Endothelial cell of umbilical vein (primary cell): ENCODE measurements at regions not wholly inside any gene's neighbourhood (a gene's known extent, or its start where the extent isn't known, plus 50 kb on each side); places are given as distances from the start of the nearest gene placed in this dataset.

ENCODE experiments used
- BruUV-seq: library from RNA; stranded (reverse); fragments of 400-500 nt; replicated peaks from 2 replicates; lab custom pipeline; 2021; lab: Mats Ljungman, UMichigan
- CTCF ChIA-PET: fragments of 300-600, 350-600 bp; sonication (Branson Sonifier 250); formaldehyde crosslinking; loops from one replicate; lab custom pipeline; 2021; ENCODE audit warnings: antibody characterized with exemption, inconsistent platforms; lab: Charles Lee
- POLR2A ChIA-PET: fragments of 300-600, 350-600 bp; sonication (Branson Sonifier 250); formaldehyde crosslinking; loops from one replicate; lab custom pipeline; 2021; ENCODE audit warnings: antibody characterized with exemption, inconsistent platforms; lab: Charles Lee
- DNase-seq: peaks from one replicate; pipeline ENCODE4 v3.0.0-alpha.2; 2011; ENCODE audit warnings: low read depth, low spot score
- FAIRE-seq: peaks from 2 replicates; lab custom pipeline; 2011; peaks lifted over from hg19 to GRCh38; lab: Jason Lieb, UNC
- H2AFZ ChIP-seq: 2 replicates; pipeline ENCODE4 v1.6.0; 2012; ENCODE audit warnings: low read depth, low read length, control low read depth, inconsistent platforms
- H3K27ac ChIP-seq: 2 replicates; pipeline ENCODE4 v1.5.1; 2011; ENCODE audit warnings: low read depth, mild to moderate bottlenecking, control low read depth, low read length, moderate library complexity; ENCODE audit not compliant: insufficient read depth
- H3K27me3 ChIP-seq, 2 experiments: 2 replicates each; pipeline versions ENCODE4 v1.6.0 to v1.6.1; 2011; ENCODE audit warnings: low read length in 2 of 2, mixed read lengths in 1 of 2; ENCODE audit not compliant: control insufficient read depth in 2 of 2, insufficient read depth in 2 of 2
- H3K36me3 ChIP-seq, 2 experiments: 2 replicates in 1 of 2; 3 replicates in 1 of 2; pipeline ENCODE4 v1.5.1; 2011; ENCODE audit warnings: low read length in 2 of 2, mild to moderate bottlenecking in 1 of 2, moderate library complexity in 1 of 2; ENCODE audit not compliant: control insufficient read depth in 2 of 2, insufficient read depth in 2 of 2; ENCODE audit errors: extremely low read depth in 1 of 2
- H3K4me1 ChIP-seq: 3 replicates; pipeline ENCODE4 v1.5.1; 2011; ENCODE audit warnings: mild to moderate bottlenecking, low read length; ENCODE audit not compliant: control insufficient read depth, insufficient read depth; ENCODE audit errors: extremely low read depth
- H3K4me2 ChIP-seq: 2 replicates; pipeline ENCODE4 v1.6.1; 2011; ENCODE audit warnings: low read length, control low read depth, mixed read lengths; ENCODE audit not compliant: insufficient read depth
- H3K4me3 ChIP-seq, 3 experiments: fragments of 200-600 bp in 1 of 3; sonication (generic), shearing (Covaris generic) in 1 of 3; replicated peaks in 1 of 3; 2 replicates each; pipeline ENCODE4 v1.5.1; 2011 to 2016; ENCODE audit warnings: control low read depth in 3 of 3, low read length in 3 of 3, mild to moderate bottlenecking in 2 of 3, inconsistent platforms in 1 of 3, low read depth in 1 of 3, moderate library complexity in 1 of 3; ENCODE audit not compliant: insufficient read depth in 1 of 3
- H3K79me2 ChIP-seq: 2 replicates; pipeline ENCODE4 v1.6.0; 2012; ENCODE audit warnings: low read length, inconsistent platforms; ENCODE audit not compliant: control insufficient read depth, insufficient read depth
- H3K9ac ChIP-seq: replicated peaks from 2 replicates; pipeline ENCODE3; 2011; ENCODE audit warnings: low read length, control low read depth; ENCODE audit not compliant: insufficient read depth; ENCODE audit errors: extremely low read depth
- H3K9me1 ChIP-seq: replicated peaks from 3 replicates; pipeline ENCODE4 v1.6.0; 2011; ENCODE audit warnings: mild to moderate bottlenecking, low read length; ENCODE audit not compliant: control insufficient read depth, insufficient read depth; ENCODE audit errors: extremely low read depth
- H3K9me3 ChIP-seq: replicated peaks from 2 replicates; pipeline ENCODE4 v1.5.1; 2012; ENCODE audit warnings: low read length, inconsistent platforms; ENCODE audit not compliant: control insufficient read depth, insufficient read depth
- H4K20me1 ChIP-seq: replicated peaks from 2 replicates; pipeline ENCODE3; 2011; ENCODE audit warnings: mild to moderate bottlenecking, low read length; ENCODE audit not compliant: control insufficient read depth, insufficient read depth; ENCODE audit errors: extremely low read depth
- CTCF ChIP-seq, 2 donors: IDR thresholded peaks; 1 replicate in 1 of 2; 2 replicates in 1 of 2; pipeline ENCODE4 v1.5.1; 2011; ENCODE audit warnings: low read length in 2 of 2, mild to moderate bottlenecking in 2 of 2, moderate library complexity in 2 of 2, control low read depth in 1 of 2, inconsistent platforms in 1 of 2, low read depth in 1 of 2; ENCODE audit not compliant: insufficient read depth in 1 of 2; ENCODE audit errors: extremely low read depth in 1 of 2
- EZH2 ChIP-seq: IDR thresholded peaks from 2 replicates; pipeline ENCODE4 v1.6.1; 2012; ENCODE audit warnings: borderline replicate concordance, low read depth, mild to moderate bottlenecking, moderate library complexity, low read length, inconsistent platforms; ENCODE audit not compliant: severe bottlenecking
- FOS ChIP-seq: IDR thresholded peaks from 2 replicates; pipeline ENCODE4 v1.6.1; 2011; ENCODE audit warnings: mild to moderate bottlenecking, low read length, moderate library complexity, borderline replicate concordance; ENCODE audit not compliant: insufficient read depth
- GATA2 ChIP-seq: IDR thresholded peaks from 2 replicates; pipeline ENCODE4 v1.7.0; 2011; ENCODE audit warnings: low read depth, mild to moderate bottlenecking, moderate library complexity, mixed read lengths, low read length; ENCODE audit not compliant: insufficient read length, insufficient read depth
- JUN ChIP-seq: IDR thresholded peaks from 2 replicates; pipeline ENCODE4 v1.6.1; 2011; ENCODE audit warnings: borderline replicate concordance, low read depth; ENCODE audit not compliant: insufficient read length, insufficient read depth
- MAX ChIP-seq: IDR thresholded peaks from 2 replicates; pipeline ENCODE4 v1.6.1; 2011; ENCODE audit not compliant: insufficient read depth, insufficient read length
- MYC ChIP-seq: IDR thresholded peaks from one replicate; pipeline ENCODE4 v1.6.1; 2011; ENCODE audit warnings: mild to moderate bottlenecking, low read depth, low read length
- POLR2A ChIP-seq: IDR thresholded peaks from 2 replicates; pipeline ENCODE4 v1.6.1; 2012; ENCODE audit warnings: low read depth, mild to moderate bottlenecking, control low read depth, low read length
- POLR2AphosphoS5 ChIP-seq: IDR thresholded peaks from 2 replicates; pipeline ENCODE4 v1.6.1; 2012; ENCODE audit warnings: low read depth, mild to moderate bottlenecking, control low read depth, low read length, moderate library complexity; ENCODE audit not compliant: insufficient read depth
- dilution Hi-C: fragments of 300-500 bp; cut with MboI; formaldehyde crosslinking; loops from one replicate; pipeline ENCODE4 v1.15.0; 2019; ENCODE audit warnings: low sequenced_read_pairs; ENCODE audit not compliant: extremely low pct_ligation_motif_present
- intact Hi-C: fragments of 100-400 bp; cut with micrococcal nuclease; formaldehyde crosslinking; loops from one replicate; pipeline ENCODE4 v1.10.0; 2022

GRCh38 chr1:58190267-58190988 lies 356.1 kb downstream of the OMA1 start:
- no peaks in the 10 kb centered on the region for H3K27me3 ChIP-seq
- intact Hi-C loops: no loop called here
- FAIRE-seq: no peak
- ChIA-PET POLR2A (no interaction called here), CTCF (no interaction called here)
- no peak for TF ChIP-seq POLR2AphosphoS5
- TF ChIP-seq EZH2: no peak
- no peak for TF ChIP-seq JUN
- no peak for TF ChIP-seq GATA2
- TF ChIP-seq POLR2A: no peak
- no peak for TF ChIP-seq MAX
- no peak for TF ChIP-seq FOS
- no peaks in the 10 kb centered on the region for H3K9me1 ChIP-seq
- no peaks in the 10 kb centered on the region for H3K9me3 ChIP-seq
- DNase-seq: no peak
- H4K20me1 ChIP-seq: no peaks in the 10 kb centered on the region
- H3K4me1 ChIP-seq: no peaks in the 10 kb centered on the region
- H3K27ac ChIP-seq: no peak overlapping the region
- no TSS peak for BruUV-seq
- no peaks in the 10 kb centered on the region for H3K36me3 ChIP-seq
- dilution Hi-C loops: no loop called here
- no peak overlapping the region for H2AFZ ChIP-seq
- H3K9ac ChIP-seq: no peak overlapping the region
- H3K4me3 ChIP-seq: no peak overlapping the region
- H3K4me2 ChIP-seq: no peak overlapping the region
- no peaks in the 10 kb centered on the region for H3K79me2 ChIP-seq

- intact Hi-C loops: no loop called here
- BruUV-seq: no TSS peak
Measured at GRCh38 chr1:58189453-58189852, 357.1 kb downstream of the OMA1 start.

More at GRCh38 chr1:58189453-58189852, 357.1 kb downstream of the OMA1 start:
- dilution Hi-C loops: no loop called here
- Histone ChIP-seq H3K4me2 (no peak overlapping the region), H2AFZ (no peak overlapping the region), H3K9me3 (no peaks in the 10 kb centered on the region), H3K9me1 (no peaks in the 10 kb centered on the region), H3K36me3 (no peaks in the 10 kb centered on the region), H3K27ac (no peak overlapping the region), H3K4me1 (no peaks in the 10 kb centered on the region), H4K20me1 (no peaks in the 10 kb centered on the region), H3K79me2 (no peaks in the 10 kb centered on the region), H3K27me3 (no peaks in the 10 kb centered on the region), H3K4me3 (no peak overlapping the region), H3K9ac (no peak overlapping the region)
- TF ChIP-seq MAX: no peak
- TF ChIP-seq POLR2AphosphoS5: no peak
- TF ChIP-seq POLR2A: no peak
- TF ChIP-seq MYC: no peak
- TF ChIP-seq FOS: no peak
- TF ChIP-seq JUN: no peak
- no peak for TF ChIP-seq CTCF (IDR thresholded peaks at IDR 0.05; ENCODE audit: extremely low read depth in 1 of 2, insufficient read depth in 1 of 2, low read depth in 1 of 2, low read length in 2 of 2)
- no peak for TF ChIP-seq EZH2
- no peak for TF ChIP-seq GATA2
- no peak for FAIRE-seq
- DNase-seq: no peak
- CTCF ChIA-PET: no interaction called here
- POLR2A ChIA-PET: no interaction called here
